Caco-2 (cell line): ENCODE measurements at regions not wholly inside any gene's neighbourhood (a gene's known extent, or its start where the extent isn't known, plus 50 kb on each side); places are given as distances from the start of the nearest gene placed in this dataset.

ENCODE experiments used
- BruUV-seq: library from RNA; stranded (reverse); fragments of 400-500 nt; replicated peaks from 2 replicates; lab custom pipeline; 2021; lab: Mats Ljungman, UMichigan
- CTCF ChIA-PET: fragments of 300-600 bp; sonication (Branson Sonifier 250); formaldehyde crosslinking; loops from one replicate; lab custom pipeline; 2022; ENCODE audit warnings: antibody characterized with exemption; lab: Charles Lee
- POLR2A ChIA-PET: fragments of 300-600 bp; sonication (Branson Sonifier 250); formaldehyde crosslinking; loops from one replicate; lab custom pipeline; 2022; ENCODE audit warnings: antibody characterized with exemption; lab: Charles Lee
- DNase-seq, 2 experiments: peaks; one replicate each; pipeline versions ENCODE4 v3.0.0 to v3.0.0-alpha.2; 2020 to 2022
- H3K27me3 ChIP-seq: replicated peaks from 2 replicates; pipeline ENCODE4 v1.6.0; 2011; ENCODE audit warnings: low read length; ENCODE audit not compliant: control insufficient read depth, insufficient read depth
- H3K36me3 ChIP-seq: 2 replicates; pipeline ENCODE4 v1.5.1; 2011; ENCODE audit warnings: low read length; ENCODE audit not compliant: control insufficient read depth, insufficient read depth
- H3K4me1 ChIP-seq: fragments of 250-450 bp; sonication (Bioruptor Pico); 2 replicates; pipeline ENCODE4 v1.5.1; 2020; ENCODE audit warnings: mild to moderate bottlenecking
- H3K4me3 ChIP-seq: 2 replicates; pipeline ENCODE4 v1.5.1; 2011; ENCODE audit warnings: low read depth, mild to moderate bottlenecking, control low read depth, low read length
- H3K9me3 ChIP-seq: fragments of 250-450 bp; sonication (Bioruptor Pico); 2 replicates; pipeline ENCODE4 v1.5.1; 2020; ENCODE audit warnings: mild to moderate bottlenecking, moderate library complexity
- H3K27ac Mint-ChIP-seq: one replicate; pipeline ENCODE4 v1.8.0; 2022; ENCODE audit warnings: mixed read lengths; ENCODE audit not compliant: unreplicated experiment
- H3K27me3 Mint-ChIP-seq: one replicate; pipeline ENCODE4 v1.8.0; 2022; ENCODE audit warnings: mixed read lengths; ENCODE audit not compliant: insufficient read depth, unreplicated experiment
- H3K36me3 Mint-ChIP-seq: one replicate; pipeline ENCODE4 v1.8.0; 2022; ENCODE audit warnings: mild to moderate bottlenecking, mixed read lengths; ENCODE audit not compliant: insufficient read depth, unreplicated experiment
- H3K4me1 Mint-ChIP-seq: one replicate; pipeline ENCODE4 v1.8.0; 2022; ENCODE audit warnings: low read depth, mixed read lengths; ENCODE audit not compliant: unreplicated experiment
- H3K4me3 Mint-ChIP-seq: one replicate; pipeline ENCODE4 v1.8.0; 2022; ENCODE audit warnings: mild to moderate bottlenecking, moderate library complexity, mixed read lengths; ENCODE audit not compliant: unreplicated experiment
- H3K9me3 Mint-ChIP-seq: one replicate; pipeline ENCODE4 v1.8.0; 2022; ENCODE audit warnings: mixed read lengths; ENCODE audit not compliant: unreplicated experiment
- CTCF ChIP-seq, 2 experiments: fragments of 200-600 bp in 1 of 2; IDR thresholded peaks; 1 replicate in 1 of 2; 2 replicates in 1 of 2; pipeline versions ENCODE4 v1.5.1 to v1.8.0; 2011 to 2022; ENCODE audit warnings: antibody characterized with exemption in 1 of 2, control low read depth in 1 of 2, inconsistent platforms in 1 of 2, low read depth in 1 of 2, low read length in 1 of 2, mild to moderate bottlenecking in 1 of 2, moderate library complexity in 1 of 2; ENCODE audit not compliant: insufficient read depth in 1 of 2, severe bottlenecking in 1 of 2, unreplicated experiment in 1 of 2
- intact Hi-C: fragments of 100-400 bp; cut with micrococcal nuclease; formaldehyde crosslinking; loops from one replicate; pipeline ENCODE4 v1.10.0; 2022; ENCODE audit not compliant: unreplicated experiment

DNA sequence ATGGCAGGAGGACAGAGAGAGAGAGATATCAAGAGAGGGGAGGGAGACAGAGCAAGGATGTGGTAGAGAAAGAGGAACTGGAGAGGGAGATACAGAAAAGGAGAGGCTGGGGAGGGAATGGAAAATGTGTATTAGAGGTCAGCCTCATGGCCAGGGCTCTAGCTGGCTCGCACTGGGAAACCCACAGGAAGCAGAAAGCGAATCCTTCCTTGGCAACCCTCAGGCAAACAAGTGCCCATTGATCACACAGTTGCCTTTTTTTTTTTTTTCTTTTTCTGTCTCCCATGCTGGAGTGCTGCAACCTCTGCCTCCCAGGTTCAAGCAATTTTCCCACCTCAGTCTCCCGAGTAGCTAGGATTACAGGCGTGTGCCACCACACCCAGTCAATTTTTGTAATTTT is 391.2 kb downstream of the TYW1 start:
- CTCF ChIA-PET: no interaction called here

DNA sequence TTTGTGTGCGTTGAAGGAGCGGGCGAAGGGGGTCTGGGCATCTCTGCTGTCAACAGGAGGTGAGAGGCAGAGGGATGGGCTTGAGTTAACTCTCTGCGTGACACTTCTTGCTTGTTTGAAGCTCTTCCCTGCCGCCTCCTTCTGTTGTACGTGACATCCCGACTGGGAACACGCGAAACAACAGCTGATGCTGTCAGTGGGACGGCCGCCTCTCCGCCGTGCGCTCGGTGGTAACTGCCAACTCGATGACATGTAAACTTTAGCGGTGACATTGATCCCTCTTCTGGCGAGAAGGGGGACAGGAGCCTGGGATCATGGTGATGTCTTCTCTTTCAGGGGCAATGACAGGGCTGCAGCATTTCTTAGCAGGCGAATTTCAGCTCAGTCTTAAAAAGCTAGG is 394.5 kb downstream of the TYW1 start:
- Mint-ChIP-seq H3K4me3 (no peak overlapping the region), H3K27me3 (peaks cover 14% of the 10 kb centered on the region), H3K27ac (no peak overlapping the region), H3K4me1 (no peaks in the 10 kb centered on the region), H3K9me3 (no peaks in the 10 kb centered on the region), H3K36me3 (no peaks in the 10 kb centered on the region)
- DNase-seq: no peak
- H3K4me3 ChIP-seq: no peak overlapping the region
- BruUV-seq: no TSS peak
- H3K9me3 ChIP-seq: no peaks in the 10 kb centered on the region
- no peaks in the 10 kb centered on the region for H3K4me1 ChIP-seq
- ChIA-PET POLR2A (no interaction called here), CTCF (no interaction called here)
- no peaks in the 10 kb centered on the region for H3K36me3 ChIP-seq
- no peak for TF ChIP-seq CTCF (IDR thresholded peaks at IDR 0.05; ENCODE audit: insufficient read depth in 1 of 2, low read depth in 1 of 2, low read length in 1 of 2, severe bottlenecking in 1 of 2, unreplicated experiment in 1 of 2)
- intact Hi-C loops: no loop called here
- no peaks in the 10 kb centered on the region for H3K27me3 ChIP-seq

More for the DNA sequence above, 391.2 kb downstream of the TYW1 start:
- H3K4me1 Mint-ChIP-seq: no peaks in the 10 kb centered on the region
- no peak overlapping the region for H3K4me3 Mint-ChIP-seq
- H3K4me1 ChIP-seq: no peaks in the 10 kb centered on the region
- no peak overlapping the region for H3K27ac Mint-ChIP-seq
- TF ChIP-seq CTCF (IDR thresholded peaks at IDR 0.05; ENCODE audit: insufficient read depth in 1 of 2, low read depth in 1 of 2, low read length in 1 of 2, severe bottlenecking in 1 of 2, unreplicated experiment in 1 of 2): no peak
- H3K27me3 ChIP-seq: no peaks in the 10 kb centered on the region
- no peaks in the 10 kb centered on the region for H3K36me3 Mint-ChIP-seq
- POLR2A ChIA-PET: no interaction called here
- H3K36me3 ChIP-seq: no peaks in the 10 kb centered on the region
- peaks cover 10% of the 10 kb centered on the region for H3K27me3 Mint-ChIP-seq
- intact Hi-C loops: no loop called here
- H3K9me3 Mint-ChIP-seq: no peaks in the 10 kb centered on the region
- BruUV-seq: no TSS peak
- DNase-seq: no peak
- no peaks in the 10 kb centered on the region for H3K9me3 ChIP-seq
- no peak overlapping the region for H3K4me3 ChIP-seq

- CTCF ChIA-PET: no interaction called here
- no peaks in the 10 kb centered on the region for H3K27me3 ChIP-seq
- H3K9me3 Mint-ChIP-seq: no peaks in the 10 kb centered on the region
- no peaks in the 10 kb centered on the region for H3K9me3 ChIP-seq
- H3K4me1 ChIP-seq: no peaks in the 10 kb centered on the region
- peaks cover 7% of the 10 kb centered on the region for H3K27me3 Mint-ChIP-seq
- no peak for DNase-seq
- H3K36me3 Mint-ChIP-seq: no peaks in the 10 kb centered on the region
- no peak overlapping the region for H3K4me3 Mint-ChIP-seq
- intact Hi-C loops: no loop called here
- POLR2A ChIA-PET: no interaction called here
- H3K4me1 Mint-ChIP-seq: no peaks in the 10 kb centered on the region
- no peak overlapping the region for H3K4me3 ChIP-seq
- no peaks in the 10 kb centered on the region for H3K36me3 ChIP-seq
- no TSS peak for BruUV-seq
- no peak for TF ChIP-seq CTCF (IDR thresholded peaks at IDR 0.05; ENCODE audit: insufficient read depth in 1 of 2, low read depth in 1 of 2, low read length in 1 of 2, severe bottlenecking in 1 of 2, unreplicated experiment in 1 of 2)
- H3K27ac Mint-ChIP-seq: no peak overlapping the region
These were observed 396.2 kb downstream of the TYW1 start for GRCh38 chr7:67392596-67393438.
